OCI-LY1 (cell line): ENCODE measurements at regions not wholly inside any gene's neighbourhood (a gene's known extent, or its start where the extent isn't known, plus 50 kb on each side); places are given as distances from the start of the nearest gene placed in this dataset.

Experiments used
- H2AFZ ChIP-seq: fragments of 200-600 bp; sonication (generic), shearing (Covaris generic); 2 replicates; pipeline ENCODE4 v1.6.0; 2014; ENCODE audit warnings: antibody characterized with exemption, mild to moderate bottlenecking, low read length
- H3F3A ChIP-seq: fragments of 200-600 bp; sonication (generic), shearing (Covaris generic); 2 replicates; pipeline ENCODE4 v1.6.0; 2014; ENCODE audit warnings: mild to moderate bottlenecking, antibody characterized with exemption, low read length, moderate library complexity; ENCODE audit not compliant: insufficient read depth
- H3K27ac ChIP-seq: fragments of 200-600 bp; sonication (generic); 2 replicates; pipeline ENCODE4 v1.5.1; 2014; ENCODE audit warnings: low read length, mixed run types, mild to moderate bottlenecking, low read depth; ENCODE audit not compliant: poor library complexity, severe bottlenecking
- H3K27me3 ChIP-seq: fragments of 200-600 bp; sonication (generic); 2 replicates; pipeline ENCODE4 v1.6.0; 2014; ENCODE audit warnings: antibody characterized with exemption, mild to moderate bottlenecking, low read length, moderate library complexity; ENCODE audit not compliant: insufficient read depth
- H3K36me3 ChIP-seq: fragments of 200-600 bp; sonication (generic); 2 replicates; pipeline ENCODE4 v1.6.1; 2014; ENCODE audit warnings: mild to moderate bottlenecking, antibody characterized with exemption, low read length, moderate library complexity, mixed read lengths; ENCODE audit not compliant: insufficient read depth
- H3K4me1 ChIP-seq: fragments of 200-600 bp; sonication (generic); 2 replicates; pipeline ENCODE4 v1.5.1; 2014; ENCODE audit warnings: mild to moderate bottlenecking, low read length, moderate library complexity; ENCODE audit not compliant: insufficient read depth, severe bottlenecking
- H3K4me2 ChIP-seq: fragments of 200-600 bp; sonication (generic), shearing (Covaris generic); 2 replicates; pipeline ENCODE4 v1.6.1; 2014; ENCODE audit warnings: low read length
- H3K4me3 ChIP-seq: fragments of 200-600 bp; sonication (generic); 2 replicates; pipeline ENCODE4 v1.5.1; 2014; ENCODE audit warnings: low read length, low read depth, mild to moderate bottlenecking, mixed read lengths; ENCODE audit not compliant: poor library complexity, severe bottlenecking
- H3K79me2 ChIP-seq: fragments of 200-600 bp; shearing (Covaris generic); 2 replicates; pipeline ENCODE4 v1.6.1; 2016; ENCODE audit warnings: mixed run types, low read length, mixed read lengths; ENCODE audit not compliant: insufficient read depth
- H3K9ac ChIP-seq: fragments of 200-600 bp; sonication (generic), shearing (Covaris generic); 2 replicates; pipeline ENCODE4 v1.6.1; 2014; ENCODE audit warnings: mild to moderate bottlenecking, low read length, mixed read lengths
- H3K9me2 ChIP-seq: fragments of 200-600 bp; sonication (generic), shearing (Covaris generic); 2 replicates; pipeline ENCODE4 v1.6.1; 2014; ENCODE audit warnings: low read depth, mild to moderate bottlenecking, low read length, mixed read lengths
- H3K9me3 ChIP-seq: fragments of 200-600 bp; shearing (Covaris generic); 2 replicates; pipeline ENCODE4 v1.6.1; 2014; ENCODE audit warnings: low read length, mixed read lengths
- H4K20me1 ChIP-seq: fragments of 200-600 bp; sonication (generic), shearing (Covaris generic); 2 replicates; pipeline ENCODE4 v1.6.0; 2016; ENCODE audit warnings: mild to moderate bottlenecking, low read length; ENCODE audit not compliant: insufficient read depth
- EZH2 ChIP-seq: fragments of 200-600 bp; sonication (generic), shearing (Covaris generic); IDR thresholded peaks from 2 replicates; pipeline ENCODE4 v1.8.0; 2017; ENCODE audit warnings: borderline replicate concordance, mixed run types, mild to moderate bottlenecking, antibody characterized with exemption, low read length, moderate library complexity, mixed read lengths
- TF ChIP-seq, protein P1 (sequence below): fragments of 200-600 bp; sonication (generic), shearing (Covaris generic); IDR thresholded peaks from 2 replicates; pipeline ENCODE4 v1.5.1; 2017; ENCODE audit warnings: mild to moderate bottlenecking, antibody characterized with exemption, low read length, moderate library complexity, mixed read lengths

- Histone ChIP-seq H3K4me2 (no peak overlapping the region), H3K9me3 (no peaks in the 10 kb centered on the region), H3K4me1 (no peaks in the 10 kb centered on the region), H3K36me3 (no peaks in the 10 kb centered on the region), H3K9ac (no peak overlapping the region), H3K27ac (no peak overlapping the region), H3F3A (no peaks in the 10 kb centered on the region), H4K20me1 (no peaks in the 10 kb centered on the region), H3K27me3 (no peaks in the 10 kb centered on the region), H2AFZ (no peak overlapping the region), H3K79me2 (no peaks in the 10 kb centered on the region), H3K4me3 (no peak overlapping the region), H3K9me2 (no peaks in the 10 kb centered on the region)
- no peak for TF ChIP-seq EZH2
- TF ChIP-seq, protein P1, sequence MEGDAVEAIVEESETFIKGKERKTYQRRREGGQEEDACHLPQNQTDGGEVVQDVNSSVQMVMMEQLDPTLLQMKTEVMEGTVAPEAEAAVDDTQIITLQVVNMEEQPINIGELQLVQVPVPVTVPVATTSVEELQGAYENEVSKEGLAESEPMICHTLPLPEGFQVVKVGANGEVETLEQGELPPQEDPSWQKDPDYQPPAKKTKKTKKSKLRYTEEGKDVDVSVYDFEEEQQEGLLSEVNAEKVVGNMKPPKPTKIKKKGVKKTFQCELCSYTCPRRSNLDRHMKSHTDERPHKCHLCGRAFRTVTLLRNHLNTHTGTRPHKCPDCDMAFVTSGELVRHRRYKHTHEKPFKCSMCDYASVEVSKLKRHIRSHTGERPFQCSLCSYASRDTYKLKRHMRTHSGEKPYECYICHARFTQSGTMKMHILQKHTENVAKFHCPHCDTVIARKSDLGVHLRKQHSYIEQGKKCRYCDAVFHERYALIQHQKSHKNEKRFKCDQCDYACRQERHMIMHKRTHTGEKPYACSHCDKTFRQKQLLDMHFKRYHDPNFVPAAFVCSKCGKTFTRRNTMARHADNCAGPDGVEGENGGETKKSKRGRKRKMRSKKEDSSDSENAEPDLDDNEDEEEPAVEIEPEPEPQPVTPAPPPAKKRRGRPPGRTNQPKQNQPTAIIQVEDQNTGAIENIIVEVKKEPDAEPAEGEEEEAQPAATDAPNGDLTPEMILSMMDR, result peak; percentile 63; the same call in 1 of the 2 replicates
Measured at GRCh38 chr15:25501828-25502446, 63.1 kb upstream of the UBE3A start.

DNA sequence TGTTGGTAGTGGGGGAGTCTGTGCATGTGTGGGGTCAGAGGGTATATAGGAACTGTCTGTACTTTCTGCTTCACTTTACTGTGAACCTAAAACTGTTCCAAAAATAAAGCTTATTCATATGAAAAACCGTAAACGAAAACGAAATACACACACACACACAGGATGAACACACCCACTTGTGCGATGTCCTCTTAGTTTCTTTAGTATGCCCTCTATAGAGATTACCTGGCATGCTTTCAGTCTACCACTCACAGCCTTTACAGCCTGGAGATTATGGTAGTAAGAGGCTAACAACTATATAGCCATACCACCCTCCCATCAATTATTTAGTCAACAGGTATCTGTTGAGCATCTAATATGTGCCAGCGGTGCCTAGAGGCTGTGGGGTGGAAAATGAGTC, 60.0 kb upstream of the UBE3A start:
- H3K27me3 ChIP-seq, result no peaks in the 10 kb centered on the region
- H3K27ac ChIP-seq, result no peak overlapping the region
- no peaks in the 10 kb centered on the region for H3K79me2 ChIP-seq
- no peak overlapping the region for H3K4me2 ChIP-seq
- H3K9ac ChIP-seq, result no peak overlapping the region
- no peaks in the 10 kb centered on the region for H3K36me3 ChIP-seq
- H3K9me3 ChIP-seq, result no peaks in the 10 kb centered on the region
- no peaks in the 10 kb centered on the region for H3F3A ChIP-seq
- no peak overlapping the region for H2AFZ ChIP-seq
- H3K4me1 ChIP-seq, result no peaks in the 10 kb centered on the region
- no peak overlapping the region for H3K4me3 ChIP-seq
- TF ChIP-seq, protein P1, result no peak
- no peak for TF ChIP-seq EZH2
- no peaks in the 10 kb centered on the region for H4K20me1 ChIP-seq
- H3K9me2 ChIP-seq, result no peaks in the 10 kb centered on the region

- Histone ChIP-seq H2AFZ (no peak overlapping the region), H3F3A (no peaks in the 10 kb centered on the region), H3K4me3 (no peak overlapping the region), H3K4me1 (no peaks in the 10 kb centered on the region), H4K20me1 (no peaks in the 10 kb centered on the region), H3K9ac (no peak overlapping the region), H3K27ac (no peak overlapping the region), H3K27me3 (no peaks in the 10 kb centered on the region; the same call in 1 of the 2 replicates), H3K79me2 (no peaks in the 10 kb centered on the region), H3K4me2 (no peak overlapping the region), H3K36me3 (no peaks in the 10 kb centered on the region), H3K9me2 (no peaks in the 10 kb centered on the region), H3K9me3 (no peaks in the 10 kb centered on the region)
- TF ChIP-seq, protein P1, result no peak
- no peak for TF ChIP-seq EZH2
Measured at GRCh38 chr15:25497934-25498333, 59.1 kb upstream of the UBE3A start.
